HUES6 (cell line): ENCODE measurements at regions not wholly inside any gene's neighbourhood (a gene's known extent, or its start where the extent isn't known, plus 50 kb on each side); places are given as distances from the start of the nearest gene placed in this dataset.
"Not testable (repeated sequence)": the region's sequence is repeated elsewhere in the genome, so short reads cannot be mapped to it uniquely, and the experiment has no call there.

Experiments
- H3K27ac ChIP-seq: 2 replicates; pipeline ENCODE4 v1.7.0; 2013; ENCODE audit warnings: low read depth, mild to moderate bottlenecking, low read length, inconsistent platforms
- H3K27me3 ChIP-seq: 2 replicates; pipeline ENCODE4 v1.6.1; 2013; ENCODE audit warnings: low read length; ENCODE audit not compliant: control insufficient read depth, insufficient read depth
- H3K36me3 ChIP-seq: 2 replicates; pipeline ENCODE4 v1.6.1; 2013; ENCODE audit warnings: low read length; ENCODE audit not compliant: control insufficient read depth, insufficient read depth
- H3K4me1 ChIP-seq: 2 replicates; pipeline ENCODE4 v1.6.1; 2013; ENCODE audit warnings: low read length; ENCODE audit not compliant: control insufficient read depth, insufficient read depth
- H3K4me3 ChIP-seq: 2 replicates; pipeline ENCODE4 v1.5.1; 2013; ENCODE audit warnings: low read depth, low read length
- H3K9ac ChIP-seq: one replicate; pipeline ENCODE4 v1.6.1; 2013; ENCODE audit warnings: mild to moderate bottlenecking, low read length
- H3K9me3 ChIP-seq: 2 replicates; pipeline ENCODE4 v1.6.1; 2013; ENCODE audit warnings: low read depth, low read length; ENCODE audit not compliant: control insufficient read depth, insufficient read depth

DNA sequence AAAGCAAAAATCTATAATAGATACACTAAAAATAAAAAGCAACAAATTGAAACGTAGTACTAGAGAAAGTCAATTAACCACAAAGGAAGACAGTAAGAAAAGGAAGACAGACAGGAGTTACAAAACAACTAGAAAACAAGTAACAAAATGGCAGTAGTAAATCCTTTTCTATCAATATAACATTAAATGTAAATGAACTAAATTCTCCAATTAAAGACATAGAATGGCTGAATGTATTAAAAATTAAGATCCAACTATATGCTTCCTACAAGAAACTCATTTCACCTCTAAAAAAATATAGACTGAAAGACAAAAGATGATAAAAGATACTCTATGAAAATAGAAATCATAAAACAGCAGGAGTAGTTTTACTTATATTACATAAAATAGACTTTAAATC, 79.1 kb downstream of the CTH start:
- no peaks in the 10 kb centered on the region for H3K27me3 ChIP-seq
- no peak overlapping the region for H3K4me3 ChIP-seq
- no peak overlapping the region for H3K27ac ChIP-seq
- no peaks in the 10 kb centered on the region for H3K36me3 ChIP-seq
- peaks cover 8% of the 10 kb centered on the region; the same call in 1 of the 2 replicates for H3K4me1 ChIP-seq
- no peak overlapping the region for H3K9ac ChIP-seq
- no peaks in the 10 kb centered on the region for H3K9me3 ChIP-seq

- no peak overlapping the region for H3K27ac ChIP-seq
- H3K9ac ChIP-seq: no peak overlapping the region
- no peaks in the 10 kb centered on the region for H3K9me3 ChIP-seq
- H3K4me3 ChIP-seq: no peak overlapping the region
- H3K36me3 ChIP-seq: no peaks in the 10 kb centered on the region
- no peaks in the 10 kb centered on the region for H3K27me3 ChIP-seq
- no peaks in the 10 kb centered on the region for H3K4me1 ChIP-seq
Measured at GRCh38 chr1:70495370-70495769, 84.3 kb downstream of the CTH start.

DNA sequence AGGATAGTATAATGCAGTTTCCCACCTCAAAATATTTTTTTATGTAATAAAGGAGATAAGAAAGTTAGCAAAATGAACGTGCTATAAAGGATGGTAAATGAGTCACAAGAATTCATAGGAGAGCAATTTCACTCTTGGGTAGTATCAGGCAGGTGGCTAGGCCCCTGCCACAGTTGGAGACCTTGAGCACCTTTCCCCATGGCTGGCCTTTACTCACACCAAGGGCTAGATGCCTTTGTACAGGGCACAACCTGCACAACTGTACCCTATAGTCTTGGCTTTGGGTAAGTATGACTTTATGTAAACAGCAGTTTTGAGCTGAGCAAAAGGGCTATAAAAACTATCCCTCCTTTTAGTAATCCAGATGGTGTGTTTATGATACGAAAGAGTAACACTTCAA, 85.1 kb downstream of the CTH start:
- no peak overlapping the region for H3K4me3 ChIP-seq
- no peak overlapping the region for H3K27ac ChIP-seq
- no peaks in the 10 kb centered on the region for H3K9me3 ChIP-seq
- H3K36me3 ChIP-seq: no peaks in the 10 kb centered on the region
- no peaks in the 10 kb centered on the region for H3K27me3 ChIP-seq
- no peak overlapping the region for H3K9ac ChIP-seq
- no peaks in the 10 kb centered on the region for H3K4me1 ChIP-seq

DNA sequence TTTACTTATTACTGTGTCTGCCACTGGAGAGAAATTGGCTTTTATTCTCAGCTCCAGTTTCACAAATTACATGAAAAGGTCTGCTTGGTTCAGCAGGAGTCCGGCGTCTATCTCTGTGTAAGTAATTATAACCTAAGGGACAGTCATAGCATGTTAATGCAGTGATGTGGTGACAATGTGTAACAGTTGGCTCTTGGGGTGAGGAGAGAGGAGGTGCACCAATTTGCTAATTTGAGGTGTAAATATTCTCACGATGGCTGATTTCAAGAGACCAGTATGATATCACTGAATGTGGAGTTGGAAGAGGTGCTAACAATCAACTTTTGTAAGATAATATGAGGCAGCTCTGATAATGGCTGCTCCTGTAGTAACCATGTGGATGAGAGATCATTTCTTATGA, 86.1 kb downstream of the CTH start:
- Histone ChIP-seq H3K27me3 (no peaks in the 10 kb centered on the region), H3K4me1 (no peaks in the 10 kb centered on the region), H3K9ac (no peak overlapping the region), H3K36me3 (no peaks in the 10 kb centered on the region), H3K27ac (no peak overlapping the region), H3K4me3 (no peak overlapping the region), H3K9me3 (no peaks in the 10 kb centered on the region)

- Histone ChIP-seq H3K27me3 (no peaks in the 10 kb centered on the region), H3K9me3 (no peaks in the 10 kb centered on the region)
Measured at GRCh38 chr1:70498666-70499065, 87.6 kb downstream of the CTH start.

DNA sequence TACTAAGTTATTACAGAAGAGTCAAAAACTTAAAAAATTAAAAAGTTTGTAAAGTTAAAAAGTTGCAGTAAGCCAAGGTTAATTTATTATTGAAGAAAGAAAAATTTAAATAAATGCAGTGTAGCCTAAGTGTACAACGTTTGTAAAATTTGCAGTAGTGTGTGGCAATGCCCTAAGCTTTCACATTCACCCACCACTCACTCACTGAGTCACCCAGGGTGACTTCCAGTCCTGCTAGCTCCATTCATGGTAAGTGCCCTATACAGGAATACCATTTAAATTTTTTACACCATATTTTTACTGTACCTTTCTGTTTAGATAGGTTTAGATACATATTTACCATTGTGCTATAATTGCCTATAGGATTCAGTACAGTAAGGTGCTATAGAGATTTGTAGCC, 88.6 kb downstream of the CTH start:
- H3K27me3 ChIP-seq: no peaks in the 10 kb centered on the region
- H3K9ac ChIP-seq: no peak overlapping the region
- H3K9me3 ChIP-seq: no peaks in the 10 kb centered on the region
- no peak overlapping the region for H3K4me3 ChIP-seq
- H3K4me1 ChIP-seq: no peaks in the 10 kb centered on the region
- H3K27ac ChIP-seq: no peak overlapping the region
- no peaks in the 10 kb centered on the region for H3K36me3 ChIP-seq

More at GRCh38 chr1:70498666-70499065, 87.6 kb downstream of the CTH start:
- Histone ChIP-seq H3K27ac (no peak overlapping the region), H3K9ac (no peak overlapping the region), H3K36me3 (no peaks in the 10 kb centered on the region), H3K4me3 (no peak overlapping the region), H3K4me1 (no peaks in the 10 kb centered on the region)

- Histone ChIP-seq H3K27me3 (no peaks in the 10 kb centered on the region), H3K36me3 (no peaks in the 10 kb centered on the region), H3K9ac (no peak overlapping the region), H3K4me1 (no peaks in the 10 kb centered on the region), H3K9me3 (no peaks in the 10 kb centered on the region), H3K27ac (no peak overlapping the region), H3K4me3 (no peak overlapping the region)
Measured at GRCh38 chr1:70503358-70503757, 92.3 kb downstream of the CTH start.

- H3K4me3 ChIP-seq: no peak overlapping the region
- H3K36me3 ChIP-seq: no peaks in the 10 kb centered on the region
- H3K9ac ChIP-seq: no peak overlapping the region
- H3K27me3 ChIP-seq: no peaks in the 10 kb centered on the region
- no peaks in the 10 kb centered on the region for H3K9me3 ChIP-seq
- H3K27ac ChIP-seq: no peak overlapping the region
- no peaks in the 10 kb centered on the region for H3K4me1 ChIP-seq
Measured at GRCh38 chr1:70504176-70504820, 93.2 kb downstream of the CTH start.

DNA sequence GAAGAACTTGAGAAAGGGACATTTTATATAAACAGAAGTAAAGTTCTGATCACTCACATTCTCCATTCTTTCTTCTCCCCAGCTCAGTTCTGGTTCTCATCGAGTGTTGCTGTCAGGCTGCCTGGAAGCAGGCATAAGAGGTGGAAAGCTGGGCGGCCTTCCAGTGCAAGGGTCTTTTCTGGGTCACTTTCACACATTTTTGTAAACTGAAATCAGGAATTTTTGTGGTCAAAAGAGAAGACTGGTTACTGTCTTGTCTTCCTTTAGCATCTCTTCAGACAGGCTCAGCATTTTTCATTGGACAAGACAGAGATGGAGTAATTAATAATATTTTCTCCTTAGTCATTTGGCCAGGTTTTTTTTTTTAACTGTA, 93.7 kb downstream of the CTH start:
- no peaks in the 10 kb centered on the region for H3K27me3 ChIP-seq
- no peaks in the 10 kb centered on the region for H3K36me3 ChIP-seq
- no peaks in the 10 kb centered on the region for H3K9me3 ChIP-seq
- H3K9ac ChIP-seq: no peak overlapping the region
- no peak overlapping the region for H3K4me3 ChIP-seq
- no peaks in the 10 kb centered on the region for H3K4me1 ChIP-seq
- H3K27ac ChIP-seq: no peak overlapping the region

DNA sequence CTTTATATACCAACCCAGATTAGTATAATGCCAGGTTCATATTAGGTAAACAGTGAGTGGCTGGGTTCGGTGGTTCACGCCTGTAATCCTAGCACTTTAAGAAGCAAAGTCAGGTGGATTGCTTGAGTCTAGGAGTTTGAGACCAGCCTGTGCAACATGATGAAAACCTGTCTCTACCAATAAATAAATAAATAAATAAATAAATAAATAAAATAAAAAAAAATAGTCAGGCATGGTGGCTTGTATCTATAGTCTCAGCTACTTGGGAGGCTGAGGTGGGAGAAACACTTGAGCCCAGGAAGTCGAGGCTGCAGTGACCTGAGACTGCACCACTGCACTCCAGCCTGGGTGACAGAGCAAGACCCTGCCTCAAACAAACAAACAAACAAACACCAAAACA, 96.9 kb downstream of the CTH start:
- H3K4me1 ChIP-seq, H3K4me3 ChIP-seq, H3K9me3 ChIP-seq, H3K9ac ChIP-seq, H3K36me3 ChIP-seq, H3K27me3 ChIP-seq, H3K27ac ChIP-seq: not testable (repeated sequence)

DNA sequence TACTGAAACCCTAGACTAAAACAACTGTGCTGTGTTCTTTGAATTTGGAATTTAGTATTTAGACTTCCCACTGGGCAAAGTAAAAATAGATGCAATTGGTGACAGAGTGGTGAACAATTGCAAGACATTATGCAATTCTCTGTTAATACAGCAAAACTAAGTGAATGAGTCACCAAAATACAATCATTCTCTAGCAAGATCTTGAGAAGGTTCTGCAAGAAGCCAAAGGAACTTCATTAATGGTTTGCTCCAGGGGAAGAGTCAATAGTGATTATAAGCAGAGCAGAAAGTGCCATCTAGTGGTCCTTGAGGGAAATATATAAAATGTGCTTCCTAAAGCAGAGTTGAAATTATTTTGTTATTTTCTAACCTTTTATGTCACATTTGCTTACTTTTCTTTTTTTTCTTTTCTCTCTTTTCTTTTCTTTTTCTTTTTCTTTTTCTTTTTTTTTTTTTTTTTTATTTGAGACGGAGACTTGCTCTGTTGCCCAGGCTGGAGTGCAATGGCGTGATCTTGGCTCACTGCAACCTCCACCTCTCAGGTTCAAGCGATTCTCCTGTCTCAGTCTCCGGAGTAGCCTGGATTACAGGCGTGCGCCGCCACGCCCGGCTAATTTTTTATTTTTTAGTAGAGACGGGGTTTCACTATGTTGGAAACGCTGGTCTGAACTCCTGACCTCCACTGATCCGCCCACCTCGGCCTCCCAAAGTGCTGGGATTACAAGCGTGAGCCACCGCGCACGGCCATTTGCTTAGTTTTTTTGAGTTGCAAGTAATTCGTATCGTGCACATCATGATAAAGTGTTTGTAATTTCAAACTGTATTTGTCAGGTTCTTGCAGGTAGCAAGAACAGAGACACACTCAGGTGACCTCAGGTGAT, 99.2 kb downstream of the CTH start:
- Histone ChIP-seq H3K9me3 (no peaks in the 10 kb centered on the region), H3K36me3 (no peaks in the 10 kb centered on the region), H3K27ac (no peak overlapping the region), H3K9ac (no peak overlapping the region), H3K4me1 (no peaks in the 10 kb centered on the region), H3K27me3 (no peaks in the 10 kb centered on the region), H3K4me3 (no peak overlapping the region)
